Ovary (tissue), 7 donors: ENCODE measurements at regions not wholly inside any gene's neighbourhood (a gene's known extent, or its start where the extent isn't known, plus 50 kb on each side); places are given as distances from the start of the nearest gene placed in this dataset.
"Not testable (repeated sequence)": the region's sequence is repeated elsewhere in the genome, so short reads cannot be mapped to it uniquely, and the experiment has no call there.

ENCODE experiments used
- DNase-seq, 5 donors: peaks; one replicate each; pipeline ENCODE4 v3.0.0-alpha.2; 2019 to 2020
- H3K27ac ChIP-seq, 2 donors: fragments of 200-600 bp; one replicate each; pipeline versions ENCODE4 v1.5.1 to v1.8.0; 2019 to 2022
- H3K27me3 ChIP-seq: fragments of 200-600 bp; one replicate; pipeline ENCODE4 v1.8.0; 2022
- H3K36me3 ChIP-seq: fragments of 200-600 bp; sonication (generic); one replicate; pipeline ENCODE4 v1.5.1; 2019
- H3K4me1 ChIP-seq: one replicate; pipeline ENCODE4 v1.8.1; 2013; ENCODE audit warnings: mild to moderate bottlenecking, moderate library complexity; ENCODE audit not compliant: insufficient read depth
- H3K4me3 ChIP-seq: fragments of 200-600 bp; sonication (generic); one replicate; pipeline ENCODE4 v1.5.1; 2017
- H3K9me3 ChIP-seq, 2 donors: fragments of 200-600 bp in 1 of 2; sonication (generic) in 1 of 2; one replicate each; pipeline versions ENCODE4 v1.5.1 to v1.8.1; 2013 to 2019; ENCODE audit warnings: mild to moderate bottlenecking in 1 of 2, moderate library complexity in 1 of 2
- CTCF ChIP-seq, 3 donors: fragments of 450-650 bp in 2 of 3; fragments of 200-600 bp in 1 of 3; IDR thresholded peaks; one replicate each; pipeline versions ENCODE4 v1.5.1 to v1.8.0; 2016 to 2022; ENCODE audit warnings: antibody characterized with exemption in 3 of 3, mild to moderate bottlenecking in 1 of 3
- EP300 ChIP-seq: sonication (generic); formaldehyde crosslinking; IDR thresholded peaks from one replicate; pipeline ENCODE4 v1.6.1; 2017; ENCODE audit warnings: antibody characterized with exemption
- POLR2A ChIP-seq: fragments of 450-650 bp; IDR thresholded peaks from one replicate; pipeline ENCODE4 v1.6.1; 2017; ENCODE audit warnings: antibody characterized with exemption, mild to moderate bottlenecking, moderate library complexity
- WGBS, 3 donors: extraction: QIAGEN DNeasy Blood & Tissue Kit in 1 of 3; methylation state at CpG; one replicate each; pipeline versions ENCODE4 v1.1.5 to v1.1.7; 2013 to 2017; 5-methylcytosine and 5-hydroxymethylcytosine counted together
- intact Hi-C, 4 donors: fragments of 100-400 bp; cut with DNase I; formaldehyde crosslinking; loops; one replicate each; pipeline versions ENCODE4 v1.11.0 to v1.15.1; 2022 to 2023
- donor health status: DM: no; HTN: no; CAD: no; lungs with moderate emphysema.
- donor health status: DM: no; HTN: no; CAD: no.
- donor health status: Bipolar disorder and iron deficiency.
- donor health status: DM: no; HTN: no; CAD: no.
- donor health status: DM: yes; HTN: yes; CAD: no.

GRCh38 chr19:31890230-31890629 is 455.2 kb upstream of the ZNF507 start:
- H3K9me3 ChIP-seq: no peaks in the 10 kb centered on the region
- TF ChIP-seq POLR2A (no peak), EP300 (no peak), CTCF (IDR thresholded peaks at IDR 0.05) (no peak)
- no peaks in the 10 kb centered on the region for H3K27me3 ChIP-seq
- WGBS, 3 donors: 65 to 67% (median 67%) methylated on average over 9 of the region's 9 CpGs
- DNase-seq: peak; percentile 78 to 92 (median 87)
- H3K36me3 ChIP-seq: no peaks in the 10 kb centered on the region
- H3K4me1 ChIP-seq: peaks cover 25% of the 10 kb centered on the region
- H3K4me3 ChIP-seq: no peak overlapping the region
- intact Hi-C loops: no loop called here
- peak overlapping the region in 1 of 2 donors; percentile 51 for H3K27ac ChIP-seq

- TF ChIP-seq POLR2A (no peak), EP300 (no peak), CTCF (IDR thresholded peaks at IDR 0.05) (no peak)
- intact Hi-C loops: no loop called here
- WGBS, 3 donors: 82 to 94% (median 84%) methylated on average over 2 of the region's 2 CpGs
- no peak overlapping the region for H3K27ac ChIP-seq
- H3K27me3 ChIP-seq: no peaks in the 10 kb centered on the region
- no peak for DNase-seq
- H3K9me3 ChIP-seq: no peaks in the 10 kb centered on the region
- no peaks in the 10 kb centered on the region for H3K36me3 ChIP-seq
- peaks cover 20% of the 10 kb centered on the region for H3K4me1 ChIP-seq
- H3K4me3 ChIP-seq: no peak overlapping the region
These were observed 453.4 kb upstream of the ZNF507 start for GRCh38 chr19:31892060-31892459.

- H3K36me3 ChIP-seq, intact Hi-C loops, H3K4me3 ChIP-seq, H3K9me3 ChIP-seq, H3K27me3 ChIP-seq, DNase-seq, H3K27ac ChIP-seq: not testable (repeated sequence)
- 89 to 92% (median 92%) methylated on average over 4 of the region's 4 CpGs for WGBS, 3 donors
- peaks cover 18% of the 10 kb centered on the region for H3K4me1 ChIP-seq
These were observed 451.9 kb upstream of the ZNF507 start for GRCh38 chr19:31893491-31893890.

- Histone ChIP-seq H3K36me3 (no peaks in the 10 kb centered on the region), H3K9me3 (no peaks in the 10 kb centered on the region), H3K27me3 (no peaks in the 10 kb centered on the region), H3K4me1 (peaks cover 17% of the 10 kb centered on the region), H3K4me3 (no peak overlapping the region), H3K27ac (no peak overlapping the region)
- WGBS, 3 donors: 84 to 88% (median 85%) methylated on average over 1 of the region's 1 CpG
- DNase-seq: no peak
- TF ChIP-seq POLR2A (no peak), CTCF (IDR thresholded peaks at IDR 0.05) (no peak), EP300 (no peak)
- intact Hi-C loops: no loop called here
These were observed 451.0 kb upstream of the ZNF507 start for GRCh38 chr19:31894451-31894850.

- intact Hi-C loops: no loop called here
- Histone ChIP-seq H3K27me3 (no peaks in the 10 kb centered on the region), H3K9me3 (no peaks in the 10 kb centered on the region), H3K4me1 (peaks cover 1% of the 10 kb centered on the region), H3K36me3 (no peaks in the 10 kb centered on the region), H3K27ac (no peak overlapping the region), H3K4me3 (no peak overlapping the region)
- no peak for TF ChIP-seq EP300
- no peak for TF ChIP-seq POLR2A
- no peak for TF ChIP-seq CTCF (IDR thresholded peaks at IDR 0.05)
- DNase-seq: no peak
- 94 to 96% (median 95%) methylated on average over 3 of the region's 3 CpGs for WGBS, 3 donors
These were observed 448.1 kb upstream of the ZNF507 start for GRCh38 chr19:31897292-31897691.
